ENCODE measurements at regions not wholly inside any gene's neighbourhood (a gene's known extent, or its start where the extent isn't known, plus 50 kb on each side); places are given as distances from the start of the nearest gene placed in this dataset.
A peak's percentile ranks its signal among the peaks of the same experiment; 100 is the strongest.

GRCh38 chr10:3936422-3937040, 151.5 kb upstream of the KLF6 start:
- no peak for DNase-seq (ENCODE audit: low read depth, low spot score)
- peaks cover 16% of the 10 kb centered on the region for H3K4me1 ChIP-seq (ENCODE audit: control insufficient read depth, extremely low read depth, insufficient read depth, low read length)
- H2AFZ ChIP-seq (ENCODE audit: low read depth, low read length) = peak overlapping the region; percentile 56
- TF ChIP-seq GATA2 (IDR thresholded peaks at IDR 0.05; ENCODE audit: insufficient read depth, insufficient read length, low read depth, low read length) = no peak
- no peak for TF ChIP-seq POLR2AphosphoS5 (IDR thresholded peaks at IDR 0.05; ENCODE audit: insufficient read depth, low read depth, low read length)
- no peak for TF ChIP-seq MYC (IDR thresholded peaks at IDR 0.05; ENCODE audit: low read depth, low read length)
- no peak for FAIRE-seq
- no peaks in the 10 kb centered on the region for H3K36me3 ChIP-seq (ENCODE audit: control insufficient read depth in 2 of 2, extremely low read depth in 1 of 2, insufficient read depth in 2 of 2, low read length in 2 of 2)
- H3K9ac ChIP-seq (replicated peaks; ENCODE audit: extremely low read depth, insufficient read depth, low read length) = peak overlapping the region; percentile 74
- intact Hi-C loops (cut with micrococcal nuclease) = loop anchor here (2.0 to 5.0 kb wide), 7 partner anchors 132 to 831 kb away; partner anchors contain the start of gene KLF6
- no peaks in the 10 kb centered on the region for H4K20me1 ChIP-seq (replicated peaks; ENCODE audit: control insufficient read depth, extremely low read depth, insufficient read depth, low read length)
- POLR2A ChIA-PET = interaction anchor here (0.6 kb wide), 1 partner anchor 486 kb away, joined by 7 read pairs; no protein-coding TSS in a partner anchor
- peak overlapping the region; percentile 75 for H3K27ac ChIP-seq (ENCODE audit: insufficient read depth, low read depth, low read length)
- no peaks in the 10 kb centered on the region for H3K9me3 ChIP-seq (replicated peaks; ENCODE audit: control insufficient read depth, insufficient read depth, low read length)
- H3K79me2 ChIP-seq (ENCODE audit: control insufficient read depth, insufficient read depth, low read length) = no peaks in the 10 kb centered on the region
- no peak overlapping the region for H3K4me3 ChIP-seq (replicated peaks in 1 of 3; ENCODE audit: insufficient read depth in 1 of 3, low read depth in 1 of 3, low read length in 3 of 3)
- dilution Hi-C loops (cut with MboI; ENCODE audit: extremely low pct_ligation_motif_present, low sequenced_read_pairs) = no loop called here
- TSS peak; percentile 46 for BruUV-seq (replicated peaks)
- H3K4me2 ChIP-seq (ENCODE audit: insufficient read depth, low read length) = peak overlapping the region; percentile 93
- H3K9me1 ChIP-seq (replicated peaks; ENCODE audit: control insufficient read depth, extremely low read depth, insufficient read depth, low read length) = no peaks in the 10 kb centered on the region
- no peaks in the 10 kb centered on the region for H3K27me3 ChIP-seq (ENCODE audit: control insufficient read depth in 2 of 2, insufficient read depth in 2 of 2, low read length in 2 of 2)
- CTCF ChIA-PET = interaction anchor here (1.6 to 1.7 kb wide), 2 partner anchors 12 to 24 kb away, joined by 4 to 5 read pairs; no protein-coding TSS in a partner anchor

GRCh38 chr10:3935933-3936359, 150.9 kb upstream of the KLF6 start:
- Histone ChIP-seq H3K79me2 (ENCODE audit: control insufficient read depth, insufficient read depth, low read length) (no peaks in the 10 kb centered on the region), H3K27me3 (ENCODE audit: control insufficient read depth in 2 of 2, insufficient read depth in 2 of 2, low read length in 2 of 2) (no peaks in the 10 kb centered on the region), H3K4me3 (replicated peaks in 1 of 3; ENCODE audit: insufficient read depth in 1 of 3, low read depth in 1 of 3, low read length in 3 of 3) (peak overlapping the region in 2 of 3 experiments; percentile 14 to 56), H3K27ac (ENCODE audit: insufficient read depth, low read depth, low read length) (peak overlapping the region; percentile 75), H3K9me3 (replicated peaks; ENCODE audit: control insufficient read depth, insufficient read depth, low read length) (no peaks in the 10 kb centered on the region), H3K4me1 (ENCODE audit: control insufficient read depth, extremely low read depth, insufficient read depth, low read length) (peaks cover 20% of the 10 kb centered on the region), H3K4me2 (ENCODE audit: insufficient read depth, low read length) (peak overlapping the region; percentile 93), H4K20me1 (replicated peaks; ENCODE audit: control insufficient read depth, extremely low read depth, insufficient read depth, low read length) (no peaks in the 10 kb centered on the region), H3K9ac (replicated peaks; ENCODE audit: extremely low read depth, insufficient read depth, low read length) (peak overlapping the region; percentile 74), H2AFZ (ENCODE audit: low read depth, low read length) (peak overlapping the region; percentile 56), H3K9me1 (replicated peaks; ENCODE audit: control insufficient read depth, extremely low read depth, insufficient read depth, low read length) (no peaks in the 10 kb centered on the region), H3K36me3 (ENCODE audit: control insufficient read depth in 2 of 2, extremely low read depth in 1 of 2, insufficient read depth in 2 of 2, low read length in 2 of 2) (no peaks in the 10 kb centered on the region)
- FAIRE-seq = peak; percentile 96
- peak; percentile 98 for DNase-seq (ENCODE audit: low read depth, low spot score)
- POLR2A ChIA-PET = interaction anchor here (0.6 kb wide), 1 partner anchor 487 kb away, joined by 7 read pairs; no protein-coding TSS in a partner anchor
- dilution Hi-C loops (cut with MboI; ENCODE audit: extremely low pct_ligation_motif_present, low sequenced_read_pairs) = no loop called here
- no TSS peak for BruUV-seq (replicated peaks)
- CTCF ChIA-PET = interaction anchor here (1.0 to 1.7 kb wide), 3 partner anchors 12 to 738 kb away, joined by 4 to 5 read pairs (median 4); no protein-coding TSS in a partner anchor
- intact Hi-C loops (cut with micrococcal nuclease) = loop anchor here (2.0 to 5.0 kb wide), 7 partner anchors 131 to 831 kb away; partner anchors contain the start of gene KLF6
- TF ChIP-seq FOS (IDR thresholded peaks at IDR 0.05; ENCODE audit: borderline replicate concordance, insufficient read depth, low read length) (no peak), POLR2AphosphoS5 (IDR thresholded peaks at IDR 0.05; ENCODE audit: insufficient read depth, low read depth, low read length) (peak; percentile 38), MAX (IDR thresholded peaks at IDR 0.05; ENCODE audit: insufficient read depth, insufficient read length) (no peak), CTCF (IDR thresholded peaks at IDR 0.05; ENCODE audit: extremely low read depth in 1 of 2, insufficient read depth in 1 of 2, low read depth in 1 of 2, low read length in 2 of 2) (no peak), JUN (IDR thresholded peaks at IDR 0.05; ENCODE audit: borderline replicate concordance, insufficient read depth, insufficient read length, low read depth) (peak; percentile 52), EZH2 (IDR thresholded peaks at IDR 0.05; ENCODE audit: borderline replicate concordance, low read depth, low read length, severe bottlenecking) (no peak), GATA2 (IDR thresholded peaks at IDR 0.05; ENCODE audit: insufficient read depth, insufficient read length, low read depth, low read length) (peak; percentile 54), POLR2A (IDR thresholded peaks at IDR 0.05; ENCODE audit: low read depth, low read length) (no peak)
